ENCODE measurements at regions not wholly inside any gene's neighbourhood (a gene's known extent, or its start where the extent isn't known, plus 50 kb on each side); places are given as distances from the start of the nearest gene placed in this dataset.

DNA sequence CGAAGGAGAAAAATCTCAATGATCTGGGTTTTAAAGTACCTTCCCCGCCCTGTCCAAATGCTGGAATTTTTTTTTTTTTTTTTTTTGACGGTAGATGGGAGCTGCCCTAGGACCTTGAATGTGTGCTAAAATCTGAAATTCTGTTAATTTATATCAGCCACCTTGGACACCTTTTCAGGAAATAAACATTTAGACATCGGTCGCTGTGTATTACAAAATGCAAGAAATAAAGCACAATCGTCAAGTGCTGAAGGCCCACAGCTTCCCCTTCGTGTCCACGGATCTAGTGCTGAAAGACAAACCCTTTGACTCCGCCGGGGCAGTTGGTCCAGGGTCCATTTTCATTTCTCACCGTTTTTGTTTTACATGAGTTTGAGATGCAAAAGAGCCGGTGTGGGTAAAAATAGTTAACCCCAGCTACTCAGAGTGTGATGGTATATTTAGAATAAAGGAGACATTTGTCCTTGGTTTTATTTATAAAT, 90.2 kb upstream of the CHD2 start:
- Histone ChIP-seq H3K27me3 (no peaks in the 10 kb centered on the region), H3K4me3 (peak overlapping the region; percentile 64 to 70 (median 68)), H3K4me1 (peaks cover 22 to 52% (median 47%) of the 10 kb centered on the region in 4 donors), H3K9me3 (no peaks in the 10 kb centered on the region), H3K36me3 (no peaks in the 10 kb centered on the region), H3K27ac (replicated peaks in 1 of 4) (peak overlapping the region; percentile 91 to 98 (median 96))
- intact Hi-C loops (cut with DNase I) = loop anchor here (1.0 to 2.0 kb wide), 2 partner anchors 73 to 109 kb away; no protein-coding TSS in a partner anchor
- TF ChIP-seq EP300 (IDR thresholded peaks at IDR 0.05) (no peak), POLR2AphosphoS5 (IDR thresholded peaks at IDR 0.05) (peak in 1 of 2 donors; percentile 13), POLR2A (IDR thresholded peaks at IDR 0.05; ENCODE audit: low read depth) (no peak)
- TF ChIP-seq, protein P1, sequence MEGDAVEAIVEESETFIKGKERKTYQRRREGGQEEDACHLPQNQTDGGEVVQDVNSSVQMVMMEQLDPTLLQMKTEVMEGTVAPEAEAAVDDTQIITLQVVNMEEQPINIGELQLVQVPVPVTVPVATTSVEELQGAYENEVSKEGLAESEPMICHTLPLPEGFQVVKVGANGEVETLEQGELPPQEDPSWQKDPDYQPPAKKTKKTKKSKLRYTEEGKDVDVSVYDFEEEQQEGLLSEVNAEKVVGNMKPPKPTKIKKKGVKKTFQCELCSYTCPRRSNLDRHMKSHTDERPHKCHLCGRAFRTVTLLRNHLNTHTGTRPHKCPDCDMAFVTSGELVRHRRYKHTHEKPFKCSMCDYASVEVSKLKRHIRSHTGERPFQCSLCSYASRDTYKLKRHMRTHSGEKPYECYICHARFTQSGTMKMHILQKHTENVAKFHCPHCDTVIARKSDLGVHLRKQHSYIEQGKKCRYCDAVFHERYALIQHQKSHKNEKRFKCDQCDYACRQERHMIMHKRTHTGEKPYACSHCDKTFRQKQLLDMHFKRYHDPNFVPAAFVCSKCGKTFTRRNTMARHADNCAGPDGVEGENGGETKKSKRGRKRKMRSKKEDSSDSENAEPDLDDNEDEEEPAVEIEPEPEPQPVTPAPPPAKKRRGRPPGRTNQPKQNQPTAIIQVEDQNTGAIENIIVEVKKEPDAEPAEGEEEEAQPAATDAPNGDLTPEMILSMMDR (IDR thresholded peaks at IDR 0.05) = no peak
- WGBS = 18% methylated on average over 12 of the region's 12 CpGs
- DNase-seq (ENCODE audit: extremely low spot score) = no peak

DNA sequence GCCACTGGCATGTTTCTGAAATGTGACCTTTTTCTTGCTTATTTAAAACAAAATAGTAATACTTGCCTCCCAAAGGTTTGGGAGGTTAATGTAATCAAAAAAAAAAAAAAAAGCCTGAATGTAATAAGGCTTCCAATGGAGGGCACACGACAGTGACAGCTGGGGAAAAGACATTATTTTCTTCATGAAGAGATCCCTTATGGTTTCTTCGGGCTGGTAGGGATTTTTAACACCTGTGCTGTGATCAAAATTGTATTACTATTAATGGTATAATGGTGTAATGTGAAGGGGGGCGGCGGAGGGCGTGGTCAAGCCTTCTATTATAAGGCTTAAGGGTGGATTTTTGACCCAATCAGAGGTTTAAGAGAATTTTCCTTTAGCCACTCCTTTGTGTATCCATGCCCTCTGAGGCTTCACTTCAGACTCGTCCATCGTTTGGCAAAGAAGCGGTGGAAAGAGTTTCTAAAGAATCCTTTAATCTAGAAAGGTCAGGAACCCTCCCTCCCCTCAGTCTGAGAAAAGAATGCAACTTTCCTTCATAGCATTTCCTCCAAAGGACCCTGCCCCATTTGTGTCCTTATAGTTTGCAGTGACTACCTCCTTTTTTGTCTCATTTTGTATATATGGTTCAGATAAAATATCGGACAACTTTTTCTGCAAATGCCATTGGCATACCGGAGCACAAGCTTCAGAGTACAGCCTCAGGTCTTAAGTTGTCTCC, 89.5 kb upstream of the CHD2 start:
- 28% methylated on average over 10 of the region's 10 CpGs for WGBS
- H3K4me3 ChIP-seq = peak overlapping the region; percentile 64 to 70 (median 68)
- no peak for DNase-seq (ENCODE audit: extremely low spot score)
- TF ChIP-seq EP300 (IDR thresholded peaks at IDR 0.05) (no peak), POLR2AphosphoS5 (IDR thresholded peaks at IDR 0.05) (peak; percentile 23 to 83)
- H3K9me3 ChIP-seq = no peaks in the 10 kb centered on the region
- H3K27ac ChIP-seq (replicated peaks in 1 of 4) = peak overlapping the region; percentile 91 to 98 (median 96)
- H3K27me3 ChIP-seq = no peaks in the 10 kb centered on the region
- H3K36me3 ChIP-seq = no peaks in the 10 kb centered on the region
- intact Hi-C loops (cut with DNase I) = no loop called here
- H3K4me1 ChIP-seq = peaks cover 18 to 46% (median 42%) of the 10 kb centered on the region in 4 donors

DNA sequence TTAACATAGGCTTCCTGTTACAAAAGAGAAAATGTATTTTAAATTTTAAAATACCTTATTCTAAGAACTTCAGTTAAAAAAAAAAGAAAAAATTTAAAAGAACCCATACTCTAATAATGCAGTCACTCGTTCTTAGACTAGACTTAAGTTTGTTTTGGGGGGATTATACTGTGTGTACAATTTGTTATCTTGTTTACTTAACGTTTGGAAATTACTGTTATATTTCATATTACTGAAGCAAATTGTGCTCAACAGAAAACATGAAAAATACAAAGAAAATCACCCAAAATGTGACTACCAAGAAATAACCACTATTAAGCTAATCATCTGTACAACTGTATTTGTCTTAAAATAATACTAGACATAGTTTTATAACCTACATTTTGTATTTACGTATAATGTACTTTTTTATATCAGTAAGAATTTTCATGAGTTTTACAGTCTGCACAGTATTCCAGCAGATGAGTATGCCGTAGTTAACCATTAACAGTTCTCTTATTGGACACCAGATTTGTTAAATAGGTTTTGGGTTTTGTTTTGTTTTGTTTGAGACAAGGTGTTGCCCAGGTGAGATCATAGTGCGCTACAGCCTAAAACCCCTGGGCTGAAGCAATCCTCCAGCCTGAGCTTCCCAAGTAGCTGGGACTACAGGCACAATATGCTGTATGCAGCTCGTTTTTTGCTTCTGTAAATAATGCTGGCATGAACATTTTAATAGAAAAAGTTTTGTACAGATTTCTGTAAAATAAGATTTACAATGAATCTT, 88.8 kb upstream of the CHD2 start:
- TF ChIP-seq POLR2AphosphoS5 (IDR thresholded peaks at IDR 0.05) (no peak), EP300 (IDR thresholded peaks at IDR 0.05) (no peak), POLR2A (IDR thresholded peaks at IDR 0.05; ENCODE audit: low read depth) (no peak)
- TF ChIP-seq, protein P1 (IDR thresholded peaks at IDR 0.05) = no peak
- peak overlapping the region; percentile 91 to 98 (median 96) for H3K27ac ChIP-seq (replicated peaks in 1 of 4)
- intact Hi-C loops (cut with DNase I) = no loop called here
- no peak for DNase-seq (ENCODE audit: extremely low spot score)
- WGBS = 52% methylated on average over 6 of the region's 6 CpGs
- H3K4me3 ChIP-seq = peak overlapping the region; percentile 64 to 70 (median 68)
- H3K9me3 ChIP-seq = no peaks in the 10 kb centered on the region
- H3K27me3 ChIP-seq = no peaks in the 10 kb centered on the region
- H3K4me1 ChIP-seq = peaks cover 18 to 44% (median 42%) of the 10 kb centered on the region in 4 donors
- no peaks in the 10 kb centered on the region for H3K36me3 ChIP-seq

DNA sequence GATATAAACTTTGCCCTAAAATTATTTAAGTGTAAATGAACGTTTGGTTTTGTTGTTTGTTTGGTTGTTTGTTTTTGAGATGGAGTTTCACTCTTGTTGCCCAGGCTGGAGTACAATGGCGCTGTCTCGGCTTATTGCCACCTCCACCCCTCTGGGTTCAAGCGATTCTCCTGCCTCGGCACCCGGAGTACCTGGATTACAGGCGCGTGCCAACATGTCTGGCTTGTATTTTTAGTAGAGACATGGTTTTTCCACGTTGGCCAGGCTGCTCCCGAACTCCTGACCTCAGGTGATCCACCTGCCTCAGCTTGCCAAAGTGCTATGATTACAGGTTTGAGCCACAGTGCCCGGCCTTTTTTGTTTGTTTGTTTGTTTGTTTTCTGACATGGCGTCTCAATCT, 87.9 kb upstream of the CHD2 start:
- Histone ChIP-seq H3K4me1 (peaks cover 18 to 44% (median 40%) of the 10 kb centered on the region in 4 donors), H3K27me3 (no peaks in the 10 kb centered on the region), H3K27ac (replicated peaks in 1 of 4) (no peak overlapping the region), H3K9me3 (no peaks in the 10 kb centered on the region), H3K36me3 (no peaks in the 10 kb centered on the region), H3K4me3 (no peak overlapping the region)
- 88% methylated on average over 12 of the region's 12 CpGs for WGBS
- no peak for TF ChIP-seq EP300 (IDR thresholded peaks at IDR 0.05)
- TF ChIP-seq, protein P1 (IDR thresholded peaks at IDR 0.05) = no peak
- no peak for TF ChIP-seq POLR2AphosphoS5 (IDR thresholded peaks at IDR 0.05)
- no peak for TF ChIP-seq POLR2A (IDR thresholded peaks at IDR 0.05; ENCODE audit: low read depth)
- DNase-seq (ENCODE audit: extremely low spot score) = no peak
- intact Hi-C loops (cut with DNase I) = no loop called here

DNA sequence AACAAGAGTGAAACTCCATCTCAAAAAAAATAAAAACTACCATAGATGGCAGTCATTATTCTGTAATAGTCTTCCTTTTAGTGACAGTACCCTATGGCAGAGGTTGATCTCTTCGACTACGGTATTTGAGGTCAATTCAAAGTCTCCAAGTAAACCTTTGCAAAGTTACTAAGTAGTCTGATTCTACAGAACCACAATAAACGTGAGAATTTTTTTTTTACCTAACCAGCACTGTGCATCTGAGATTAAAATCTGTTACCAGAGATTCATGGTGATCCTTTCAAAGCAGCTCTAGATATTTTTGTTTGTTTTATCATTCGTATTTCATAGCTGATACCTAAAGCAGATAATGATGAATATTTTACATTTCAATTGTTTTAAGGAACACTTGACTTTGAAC, 86.6 kb upstream of the CHD2 start:
- H3K36me3 ChIP-seq = no peaks in the 10 kb centered on the region
- TF ChIP-seq, protein P1 (IDR thresholded peaks at IDR 0.05) = no peak
- TF ChIP-seq POLR2A (IDR thresholded peaks at IDR 0.05; ENCODE audit: low read depth) (no peak), EP300 (IDR thresholded peaks at IDR 0.05) (no peak), POLR2AphosphoS5 (IDR thresholded peaks at IDR 0.05) (no peak)
- H3K4me1 ChIP-seq = peaks cover 10 to 36% (median 29%) of the 10 kb centered on the region in 4 donors
- H3K27me3 ChIP-seq = no peaks in the 10 kb centered on the region
- H3K4me3 ChIP-seq = no peak overlapping the region
- WGBS = 90% methylated on average over 4 of the region's 4 CpGs
- no peak overlapping the region for H3K27ac ChIP-seq (replicated peaks in 1 of 4)
- DNase-seq (ENCODE audit: extremely low spot score) = no peak
- no peaks in the 10 kb centered on the region for H3K9me3 ChIP-seq
- intact Hi-C loops (cut with DNase I) = no loop called here

Measured in esophagus muscularis mucosa (tissue), 4 donors.